ENCODE measurements at regions not wholly inside any gene's neighbourhood (a gene's known extent, or its start where the extent isn't known, plus 50 kb on each side); places are given as distances from the start of the nearest gene placed in this dataset.
"Not testable (repeated sequence)": the region's sequence is repeated elsewhere in the genome, so short reads cannot be mapped to it uniquely, and the experiment has no call there.

DNA sequence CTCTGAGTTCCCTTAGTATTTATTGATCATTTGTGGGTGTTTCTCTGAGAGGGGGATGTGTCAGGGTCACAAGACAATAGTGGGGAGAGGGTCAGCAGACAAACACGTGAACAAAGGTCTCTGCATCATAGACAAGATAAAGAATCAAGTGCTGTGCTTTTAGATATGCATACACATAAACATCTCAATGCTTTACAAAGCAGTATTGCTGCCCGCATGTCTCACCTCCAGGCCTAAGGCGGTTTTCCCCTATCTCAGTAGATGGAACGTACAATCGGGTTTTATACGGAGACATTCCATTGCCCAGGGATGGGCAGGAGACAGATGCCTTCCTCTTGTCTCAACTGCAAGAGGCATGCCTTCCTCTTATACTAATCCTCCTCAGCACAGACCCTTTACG is 523.5 kb downstream of the UQCRFS1 start:
- H3K18ac ChIP-seq (ENCODE audit: low read length); H3K4me1 ChIP-seq (ENCODE audit: control insufficient read depth in 2 of 2, insufficient read depth in 1 of 2, low read depth in 1 of 2, low read length in 2 of 2); H3K79me1 ChIP-seq (ENCODE audit: low read depth, low read length); H3K4ac ChIP-seq (ENCODE audit: low read length); H2BK120ac ChIP-seq (ENCODE audit: low read depth, low read length); H2BK5ac ChIP-seq (ENCODE audit: low read length); H3K4me2 ChIP-seq (ENCODE audit: insufficient read depth, low read length, poor library complexity, severe bottlenecking); H3K14ac ChIP-seq (ENCODE audit: low read length); H3K27me3 ChIP-seq (ENCODE audit: control insufficient read depth in 3 of 3, insufficient read depth in 3 of 3, low read depth in 1 of 3, low read length in 3 of 3); H2BK15ac ChIP-seq (ENCODE audit: low read length); H4K91ac ChIP-seq (ENCODE audit: low read depth, low read length, poor library complexity); H3K23ac ChIP-seq (ENCODE audit: low read depth, low read length, poor library complexity); H2AK5ac ChIP-seq (ENCODE audit: low read depth, low read length); H2BK12ac ChIP-seq (ENCODE audit: low read length); H3K36me3 ChIP-seq (replicated peaks in 1 of 2; ENCODE audit: control insufficient read depth in 2 of 2, insufficient read depth in 2 of 2, low read length in 2 of 2); H3K27ac ChIP-seq (replicated peaks; ENCODE audit: low read length); H2AFZ ChIP-seq (ENCODE audit: low read length); H4K8ac ChIP-seq (ENCODE audit: low read depth, low read length); H3K9ac ChIP-seq (ENCODE audit: low read depth, low read length, poor library complexity); H3K4me3 ChIP-seq (ENCODE audit: low read length in 2 of 2); H3K9me3 ChIP-seq (replicated peaks in 1 of 2; ENCODE audit: control insufficient read depth in 2 of 2, insufficient read depth in 1 of 2, low read depth in 1 of 2, low read length in 2 of 2); DNase-seq (ENCODE audit: low spot score): not testable (repeated sequence)
- no CpG with 5 or more reads among the region's 7 CpGs for WGBS, 2 donors (ENCODE audit: extremely low coverage in 2 of 2, insufficient read length in 2 of 2, insufficient replicate concordance in 1 of 2)

DNA sequence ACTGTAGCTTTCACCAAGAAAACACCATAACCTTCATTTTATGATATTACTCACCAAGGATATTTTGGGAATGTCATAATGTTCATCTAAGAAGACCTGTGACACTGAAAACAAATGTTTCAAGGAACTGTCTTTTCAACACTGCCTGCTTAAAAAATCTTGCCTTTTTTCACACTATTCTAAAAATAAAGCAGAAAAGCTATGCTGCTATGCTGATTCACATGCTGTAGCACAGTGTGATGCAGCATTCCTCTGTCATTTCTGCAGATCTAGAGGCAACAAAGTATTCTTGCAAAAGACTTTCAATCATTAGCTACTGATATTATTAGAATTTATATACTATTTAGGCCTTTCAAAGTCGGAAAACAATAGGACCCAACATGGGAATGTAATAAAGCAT is 525.7 kb downstream of the UQCRFS1 start:
- Histone ChIP-seq H3K4me1 (ENCODE audit: control insufficient read depth in 2 of 2, insufficient read depth in 1 of 2, low read depth in 1 of 2, low read length in 2 of 2) (peaks cover 0 to 2% of the 10 kb centered on the region in 2 donors), H3K27ac (replicated peaks; ENCODE audit: low read length) (no peak overlapping the region), H3K4ac (ENCODE audit: low read length) (no peak overlapping the region), H3K4me2 (ENCODE audit: insufficient read depth, low read length, poor library complexity, severe bottlenecking) (no peak overlapping the region), H4K91ac (ENCODE audit: low read depth, low read length, poor library complexity) (no peak overlapping the region), H3K14ac (ENCODE audit: low read length) (no peak overlapping the region), H3K23ac (ENCODE audit: low read depth, low read length, poor library complexity) (no peak overlapping the region), H3K4me3 (ENCODE audit: low read length in 2 of 2) (no peak overlapping the region), H2BK5ac (ENCODE audit: low read length) (no peak overlapping the region), H2BK12ac (ENCODE audit: low read length) (no peak overlapping the region), H3K9me3 (replicated peaks in 1 of 2; ENCODE audit: control insufficient read depth in 2 of 2, insufficient read depth in 1 of 2, low read depth in 1 of 2, low read length in 2 of 2) (peaks cover 0 to 2% of the 10 kb centered on the region in 2 donors), H4K8ac (ENCODE audit: low read depth, low read length) (no peak overlapping the region), H2AFZ (ENCODE audit: low read length) (no peak overlapping the region), H3K27me3 (ENCODE audit: control insufficient read depth in 3 of 3, insufficient read depth in 3 of 3, low read depth in 1 of 3, low read length in 3 of 3) (no peaks in the 10 kb centered on the region), H2AK5ac (ENCODE audit: low read depth, low read length) (no peak overlapping the region), H3K9ac (ENCODE audit: low read depth, low read length, poor library complexity) (no peak overlapping the region), H3K36me3 (replicated peaks in 1 of 2; ENCODE audit: control insufficient read depth in 2 of 2, insufficient read depth in 2 of 2, low read length in 2 of 2) (no peaks in the 10 kb centered on the region), H2BK120ac (ENCODE audit: low read depth, low read length) (no peak overlapping the region), H3K18ac (ENCODE audit: low read length) (no peak overlapping the region), H2BK15ac (ENCODE audit: low read length) (no peak overlapping the region), H3K79me1 (ENCODE audit: low read depth, low read length) (no peaks in the 10 kb centered on the region)
- no peak for DNase-seq (ENCODE audit: low spot score)
- no CpG with 5 or more reads among the region's 1 CpG for WGBS, 2 donors (ENCODE audit: extremely low coverage in 2 of 2, insufficient read length in 2 of 2, insufficient replicate concordance in 1 of 2)

DNA sequence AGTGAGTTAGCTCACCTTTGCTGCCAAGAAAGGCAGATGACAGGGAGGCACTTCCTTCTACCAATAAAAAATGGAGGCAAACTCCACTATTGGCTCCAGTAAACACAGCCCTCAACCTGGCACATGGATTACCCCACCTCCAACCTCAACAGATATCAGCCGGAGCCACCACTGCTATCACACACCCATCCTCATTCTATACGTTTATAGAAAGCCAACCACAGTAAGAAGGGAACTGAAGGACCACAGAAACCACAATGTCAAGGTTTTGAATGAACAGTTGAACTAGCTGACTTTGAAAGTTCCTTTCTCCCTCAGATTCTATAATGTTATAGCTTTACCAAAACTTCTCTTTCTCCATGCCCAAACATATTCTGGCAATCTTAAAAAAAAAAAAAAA is 526.2 kb downstream of the UQCRFS1 start:
- Histone ChIP-seq H3K14ac (ENCODE audit: low read length) (no peak overlapping the region), H2BK5ac (ENCODE audit: low read length) (no peak overlapping the region), H3K79me1 (ENCODE audit: low read depth, low read length) (no peaks in the 10 kb centered on the region), H4K8ac (ENCODE audit: low read depth, low read length) (no peak overlapping the region), H3K4me2 (ENCODE audit: insufficient read depth, low read length, poor library complexity, severe bottlenecking) (no peak overlapping the region), H2BK15ac (ENCODE audit: low read length) (no peak overlapping the region), H3K9ac (ENCODE audit: low read depth, low read length, poor library complexity) (no peak overlapping the region), H3K36me3 (replicated peaks in 1 of 2; ENCODE audit: control insufficient read depth in 2 of 2, insufficient read depth in 2 of 2, low read length in 2 of 2) (no peaks in the 10 kb centered on the region), H2AFZ (ENCODE audit: low read length) (no peak overlapping the region), H3K18ac (ENCODE audit: low read length) (no peak overlapping the region), H3K4me1 (ENCODE audit: control insufficient read depth in 2 of 2, insufficient read depth in 1 of 2, low read depth in 1 of 2, low read length in 2 of 2) (peaks cover 0 to 2% of the 10 kb centered on the region in 2 donors), H2BK12ac (ENCODE audit: low read length) (no peak overlapping the region), H3K4me3 (ENCODE audit: low read length in 2 of 2) (no peak overlapping the region), H3K4ac (ENCODE audit: low read length) (no peak overlapping the region), H3K23ac (ENCODE audit: low read depth, low read length, poor library complexity) (no peak overlapping the region), H2AK5ac (ENCODE audit: low read depth, low read length) (no peak overlapping the region), H3K27ac (replicated peaks; ENCODE audit: low read length) (no peak overlapping the region), H3K27me3 (ENCODE audit: control insufficient read depth in 3 of 3, insufficient read depth in 3 of 3, low read depth in 1 of 3, low read length in 3 of 3) (no peaks in the 10 kb centered on the region), H2BK120ac (ENCODE audit: low read depth, low read length) (no peak overlapping the region), H3K9me3 (replicated peaks in 1 of 2; ENCODE audit: control insufficient read depth in 2 of 2, insufficient read depth in 1 of 2, low read depth in 1 of 2, low read length in 2 of 2) (no peaks in the 10 kb centered on the region), H4K91ac (ENCODE audit: low read depth, low read length, poor library complexity) (no peak overlapping the region)
- DNase-seq (ENCODE audit: low spot score), result no peak
- WGBS, 2 donors (ENCODE audit: extremely low coverage in 2 of 2, insufficient read length in 2 of 2, insufficient replicate concordance in 1 of 2), result no CpG with 5 or more reads among the region's 2 CpGs

DNA sequence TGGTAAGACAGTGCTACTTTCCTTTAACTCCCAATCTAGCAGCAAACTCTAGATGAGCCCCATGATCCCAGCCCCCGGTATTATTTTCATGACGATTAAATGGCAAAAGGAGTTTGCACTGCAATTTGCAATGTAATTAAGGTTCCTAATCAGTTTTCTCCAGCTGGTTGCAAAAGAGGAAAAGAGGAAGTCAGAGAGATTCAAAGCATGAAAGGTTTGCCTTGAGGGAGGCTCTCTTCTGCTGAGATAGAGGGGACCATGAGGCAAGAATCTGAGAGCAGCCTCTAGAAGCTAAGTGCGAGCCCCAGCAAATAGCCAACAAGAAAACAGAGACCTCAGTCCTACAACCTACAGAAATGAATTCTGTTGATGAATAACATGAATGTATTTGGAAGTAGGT is 527.1 kb downstream of the UQCRFS1 start:
- no CpG with 5 or more reads among the region's 3 CpGs for WGBS, 2 donors (ENCODE audit: extremely low coverage in 2 of 2, insufficient read length in 2 of 2, insufficient replicate concordance in 1 of 2)
- Histone ChIP-seq H3K23ac (ENCODE audit: low read depth, low read length, poor library complexity) (no peak overlapping the region), H2BK120ac (ENCODE audit: low read depth, low read length) (no peak overlapping the region), H3K27ac (replicated peaks; ENCODE audit: low read length) (no peak overlapping the region), H2BK5ac (ENCODE audit: low read length) (no peak overlapping the region), H3K79me1 (ENCODE audit: low read depth, low read length) (no peaks in the 10 kb centered on the region), H2AK5ac (ENCODE audit: low read depth, low read length) (no peak overlapping the region), H3K9me3 (replicated peaks in 1 of 2; ENCODE audit: control insufficient read depth in 2 of 2, insufficient read depth in 1 of 2, low read depth in 1 of 2, low read length in 2 of 2) (no peaks in the 10 kb centered on the region), H4K91ac (ENCODE audit: low read depth, low read length, poor library complexity) (no peak overlapping the region), H3K27me3 (ENCODE audit: control insufficient read depth in 3 of 3, insufficient read depth in 3 of 3, low read depth in 1 of 3, low read length in 3 of 3) (no peaks in the 10 kb centered on the region), H2BK15ac (ENCODE audit: low read length) (no peak overlapping the region), H3K36me3 (replicated peaks in 1 of 2; ENCODE audit: control insufficient read depth in 2 of 2, insufficient read depth in 2 of 2, low read length in 2 of 2) (no peaks in the 10 kb centered on the region), H3K14ac (ENCODE audit: low read length) (no peak overlapping the region), H2AFZ (ENCODE audit: low read length) (no peak overlapping the region), H2BK12ac (ENCODE audit: low read length) (no peak overlapping the region), H3K4ac (ENCODE audit: low read length) (no peak overlapping the region), H3K18ac (ENCODE audit: low read length) (no peak overlapping the region), H3K4me1 (ENCODE audit: control insufficient read depth in 2 of 2, insufficient read depth in 1 of 2, low read depth in 1 of 2, low read length in 2 of 2) (peaks cover 0 to 2% of the 10 kb centered on the region in 2 donors), H3K9ac (ENCODE audit: low read depth, low read length, poor library complexity) (no peak overlapping the region), H3K4me3 (ENCODE audit: low read length in 2 of 2) (no peak overlapping the region), H4K8ac (ENCODE audit: low read depth, low read length) (no peak overlapping the region), H3K4me2 (ENCODE audit: insufficient read depth, low read length, poor library complexity, severe bottlenecking) (no peak overlapping the region)
- no peak for DNase-seq (ENCODE audit: low spot score)

All from neuronal stem cell (in vitro differentiated cells).